ENCODE measurements at regions not wholly inside any gene's neighbourhood (a gene's known extent, or its start where the extent isn't known, plus 50 kb on each side); places are given as distances from the start of the nearest gene placed in this dataset.

DNA sequence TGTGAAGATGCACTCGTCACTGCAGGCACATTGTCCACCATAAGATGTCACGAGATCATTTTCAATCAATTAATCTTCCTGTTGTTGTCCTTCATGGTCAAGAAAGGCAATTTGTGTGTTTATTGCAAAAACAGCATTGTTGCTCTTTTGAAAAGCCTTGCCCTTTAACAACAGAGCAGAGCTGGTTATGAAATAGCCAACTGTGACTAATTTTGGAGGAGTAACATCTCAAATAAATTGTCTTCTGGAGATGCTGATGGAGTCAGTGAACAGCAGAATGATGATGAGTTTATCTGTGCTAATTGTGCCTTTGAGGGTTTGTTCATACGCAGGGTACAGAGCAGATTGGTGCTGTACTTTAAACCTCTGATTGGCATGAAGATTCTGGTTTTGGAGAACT is 88.3 kb upstream of the E2F7 start:
- no peaks in the 10 kb centered on the region for H3K27me3 ChIP-seq (ENCODE audit: low read depth, low read length)
- no peaks in the 10 kb centered on the region for H3K9me3 ChIP-seq (ENCODE audit: control insufficient read depth in 1 of 2, low read length in 2 of 2)
- H3K27ac ChIP-seq (ENCODE audit: low read length): no peak overlapping the region
- H3K4me3 ChIP-seq (ENCODE audit: low read depth in 1 of 2, low read length in 2 of 2): no peak overlapping the region
- no peaks in the 10 kb centered on the region for H3K4me1 ChIP-seq (ENCODE audit: control insufficient read depth in 1 of 2, insufficient read depth in 2 of 2, low read length in 2 of 2)
- no peaks in the 10 kb centered on the region for H3K36me3 ChIP-seq (ENCODE audit: control insufficient read depth in 1 of 2, insufficient read depth in 2 of 2, low read length in 2 of 2)

DNA sequence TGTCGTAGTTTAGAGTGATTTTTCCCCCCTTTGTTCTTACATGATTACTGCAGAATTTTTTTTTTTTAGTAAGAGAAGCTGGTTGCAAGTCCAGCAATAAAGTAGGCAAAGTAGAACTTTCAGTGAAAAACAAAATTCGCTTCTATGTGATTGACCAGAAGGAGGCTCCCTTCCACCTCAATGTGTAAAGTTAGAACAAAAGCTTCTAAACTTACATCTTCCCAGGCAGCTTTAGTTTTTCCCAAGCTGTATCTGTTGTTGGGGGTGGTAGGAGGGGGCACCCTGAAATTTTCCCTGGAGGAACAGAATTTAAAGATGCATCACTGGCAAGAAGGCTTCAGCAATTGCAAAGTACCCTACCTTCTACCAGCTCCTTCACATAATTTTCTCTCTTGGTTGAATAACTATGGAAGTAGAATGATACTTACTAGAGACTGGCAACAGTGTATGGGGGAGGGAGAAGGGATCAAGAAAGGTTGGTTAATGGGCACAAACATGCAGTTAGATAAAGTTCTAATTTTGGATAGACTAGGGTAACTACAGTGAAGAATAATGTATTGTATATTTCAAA is 87.3 kb upstream of the E2F7 start:
- Histone ChIP-seq H3K27me3 (ENCODE audit: low read depth, low read length) (no peaks in the 10 kb centered on the region), H3K36me3 (ENCODE audit: control insufficient read depth in 1 of 2, insufficient read depth in 2 of 2, low read length in 2 of 2) (no peaks in the 10 kb centered on the region), H3K9me3 (ENCODE audit: control insufficient read depth in 1 of 2, low read length in 2 of 2) (no peaks in the 10 kb centered on the region), H3K27ac (ENCODE audit: low read length) (no peak overlapping the region), H3K4me1 (ENCODE audit: control insufficient read depth in 1 of 2, insufficient read depth in 2 of 2, low read length in 2 of 2) (no peaks in the 10 kb centered on the region), H3K4me3 (ENCODE audit: low read depth in 1 of 2, low read length in 2 of 2) (no peak overlapping the region)

DNA sequence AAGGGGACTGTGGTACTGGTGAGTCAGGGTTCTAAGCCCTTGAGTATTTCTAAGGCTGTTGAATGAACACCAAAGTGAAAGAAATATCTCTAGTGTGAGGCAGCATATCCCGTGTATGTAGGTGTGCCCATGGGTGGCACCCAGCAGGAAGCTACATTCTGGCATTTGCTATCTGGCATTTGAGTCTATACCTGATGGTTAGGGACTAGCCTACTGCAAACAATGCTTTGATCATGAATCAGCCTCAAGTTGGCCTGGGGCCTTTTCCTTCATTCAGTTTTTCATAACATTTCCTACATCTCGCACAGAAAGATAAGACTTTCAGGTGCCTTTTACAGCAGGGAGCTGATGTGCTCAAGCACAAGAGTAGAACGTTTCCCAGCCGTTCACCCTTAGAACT is 85.7 kb upstream of the E2F7 start:
- Histone ChIP-seq H3K9me3 (ENCODE audit: control insufficient read depth in 1 of 2, low read length in 2 of 2) (no peaks in the 10 kb centered on the region), H3K27ac (ENCODE audit: low read length) (no peak overlapping the region), H3K36me3 (ENCODE audit: control insufficient read depth in 1 of 2, insufficient read depth in 2 of 2, low read length in 2 of 2) (no peaks in the 10 kb centered on the region), H3K4me3 (ENCODE audit: low read depth in 1 of 2, low read length in 2 of 2) (no peak overlapping the region), H3K27me3 (ENCODE audit: low read depth, low read length) (no peaks in the 10 kb centered on the region), H3K4me1 (ENCODE audit: control insufficient read depth in 1 of 2, insufficient read depth in 2 of 2, low read length in 2 of 2) (no peaks in the 10 kb centered on the region)

DNA sequence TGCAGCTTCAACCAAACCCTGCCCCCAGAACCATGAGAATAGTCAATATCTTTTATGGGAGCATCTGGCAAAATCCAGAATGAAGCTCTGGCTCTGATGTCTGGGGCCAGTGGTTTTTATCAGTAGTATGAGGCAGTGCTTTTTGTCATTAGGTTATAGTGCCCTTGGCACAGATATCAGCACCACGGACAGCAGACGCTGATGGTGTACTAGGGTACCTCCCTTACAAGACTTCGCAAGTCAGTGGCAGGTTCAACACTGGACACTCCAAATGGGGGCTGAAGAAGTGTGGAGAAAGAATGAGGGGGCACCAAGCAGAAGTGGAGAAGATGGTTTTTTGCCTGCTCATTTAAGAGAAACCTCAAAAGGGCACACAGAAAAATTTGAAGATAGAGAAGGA is 68.2 kb upstream of the E2F7 start:
- no peak overlapping the region for H3K27ac ChIP-seq (ENCODE audit: low read length)
- no peaks in the 10 kb centered on the region for H3K27me3 ChIP-seq (ENCODE audit: low read depth, low read length)
- no peaks in the 10 kb centered on the region for H3K4me1 ChIP-seq (ENCODE audit: control insufficient read depth in 1 of 2, insufficient read depth in 2 of 2, low read length in 2 of 2)
- H3K9me3 ChIP-seq (ENCODE audit: control insufficient read depth in 1 of 2, low read length in 2 of 2): no peaks in the 10 kb centered on the region
- H3K4me3 ChIP-seq (ENCODE audit: low read depth in 1 of 2, low read length in 2 of 2): no peak overlapping the region
- no peaks in the 10 kb centered on the region for H3K36me3 ChIP-seq (ENCODE audit: control insufficient read depth in 1 of 2, insufficient read depth in 2 of 2, low read length in 2 of 2)

DNA sequence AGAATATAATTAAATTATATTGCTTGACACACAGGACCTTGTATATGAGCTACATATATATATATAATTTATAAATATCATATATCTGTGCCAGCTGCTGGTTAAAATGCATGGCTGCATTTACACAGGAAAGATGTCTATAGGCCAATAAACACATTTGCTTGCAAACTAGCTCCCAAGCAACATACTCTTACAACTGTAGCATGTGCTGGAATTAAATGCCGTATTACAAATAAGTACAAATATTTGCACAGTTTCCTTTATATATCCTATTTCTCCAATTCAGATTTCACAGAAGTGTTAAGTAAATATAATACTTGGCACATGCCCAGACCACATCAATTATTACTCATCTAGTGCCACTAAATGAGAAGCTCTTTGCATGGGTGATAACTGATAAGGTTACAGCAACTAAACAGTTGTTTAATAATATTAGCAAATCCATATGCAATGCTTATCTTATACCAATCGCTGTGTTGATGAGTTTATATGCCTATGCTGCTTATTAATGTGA is 66.7 kb upstream of the E2F7 start:
- Histone ChIP-seq H3K9me3 (ENCODE audit: control insufficient read depth in 1 of 2, low read length in 2 of 2) (no peaks in the 10 kb centered on the region), H3K4me1 (ENCODE audit: control insufficient read depth in 1 of 2, insufficient read depth in 2 of 2, low read length in 2 of 2) (no peaks in the 10 kb centered on the region), H3K36me3 (ENCODE audit: control insufficient read depth in 1 of 2, insufficient read depth in 2 of 2, low read length in 2 of 2) (no peaks in the 10 kb centered on the region), H3K27me3 (ENCODE audit: low read depth, low read length) (no peaks in the 10 kb centered on the region), H3K27ac (ENCODE audit: low read length) (no peak overlapping the region), H3K4me3 (ENCODE audit: low read depth in 1 of 2, low read length in 2 of 2) (no peak overlapping the region)

DNA sequence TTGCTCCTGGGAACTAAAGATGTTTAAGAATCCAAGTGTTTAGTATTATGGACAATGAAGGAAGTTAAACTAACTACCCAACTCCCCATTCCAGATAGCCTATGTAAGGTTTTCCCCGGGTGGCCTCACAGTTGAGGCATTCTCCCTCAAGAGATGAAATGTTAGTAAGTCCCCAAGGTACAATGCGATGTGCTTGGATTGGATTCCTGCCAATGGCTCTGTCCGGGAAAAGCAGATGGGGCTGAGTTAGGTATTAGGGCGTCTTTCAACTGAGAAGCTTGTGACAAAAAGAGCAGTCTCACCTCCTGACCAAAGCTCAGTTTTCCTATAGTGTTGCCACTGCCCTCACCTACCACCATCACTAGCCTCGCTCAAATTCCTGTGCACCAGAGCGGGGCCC is 64.8 kb upstream of the E2F7 start:
- Histone ChIP-seq H3K36me3 (ENCODE audit: control insufficient read depth in 1 of 2, insufficient read depth in 2 of 2, low read length in 2 of 2) (no peaks in the 10 kb centered on the region), H3K4me1 (ENCODE audit: control insufficient read depth in 1 of 2, insufficient read depth in 2 of 2, low read length in 2 of 2) (no peaks in the 10 kb centered on the region), H3K4me3 (ENCODE audit: low read depth in 1 of 2, low read length in 2 of 2) (no peak overlapping the region), H3K27me3 (ENCODE audit: low read depth, low read length) (no peaks in the 10 kb centered on the region), H3K9me3 (ENCODE audit: control insufficient read depth in 1 of 2, low read length in 2 of 2) (no peaks in the 10 kb centered on the region), H3K27ac (ENCODE audit: low read length) (no peak overlapping the region)

DNA sequence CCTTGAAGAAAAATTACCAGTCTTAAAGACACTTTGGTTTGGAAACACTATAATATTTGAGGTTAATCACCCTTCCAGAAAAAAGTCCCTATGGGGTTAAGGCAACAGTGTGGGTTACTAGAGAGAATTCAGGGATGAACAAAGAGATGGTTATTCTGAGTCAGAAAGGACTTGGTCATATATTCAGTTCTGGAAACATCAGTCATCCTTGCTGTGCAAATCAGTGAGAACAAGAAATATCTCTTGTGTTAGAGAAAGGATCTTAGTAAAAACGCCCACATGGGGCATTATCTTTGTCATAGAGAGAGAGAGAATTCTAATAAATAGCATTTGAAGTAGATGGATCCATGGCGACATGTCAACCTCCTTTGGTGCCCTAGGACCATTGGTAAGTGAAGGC is 59.4 kb upstream of the E2F7 start:
- Histone ChIP-seq H3K4me3 (ENCODE audit: low read depth in 1 of 2, low read length in 2 of 2) (no peak overlapping the region), H3K9me3 (ENCODE audit: control insufficient read depth in 1 of 2, low read length in 2 of 2) (no peaks in the 10 kb centered on the region), H3K4me1 (ENCODE audit: control insufficient read depth in 1 of 2, insufficient read depth in 2 of 2, low read length in 2 of 2) (no peaks in the 10 kb centered on the region), H3K27ac (ENCODE audit: low read length) (no peak overlapping the region), H3K27me3 (ENCODE audit: low read depth, low read length) (no peaks in the 10 kb centered on the region), H3K36me3 (ENCODE audit: control insufficient read depth in 1 of 2, insufficient read depth in 2 of 2, low read length in 2 of 2) (no peaks in the 10 kb centered on the region)

DNA sequence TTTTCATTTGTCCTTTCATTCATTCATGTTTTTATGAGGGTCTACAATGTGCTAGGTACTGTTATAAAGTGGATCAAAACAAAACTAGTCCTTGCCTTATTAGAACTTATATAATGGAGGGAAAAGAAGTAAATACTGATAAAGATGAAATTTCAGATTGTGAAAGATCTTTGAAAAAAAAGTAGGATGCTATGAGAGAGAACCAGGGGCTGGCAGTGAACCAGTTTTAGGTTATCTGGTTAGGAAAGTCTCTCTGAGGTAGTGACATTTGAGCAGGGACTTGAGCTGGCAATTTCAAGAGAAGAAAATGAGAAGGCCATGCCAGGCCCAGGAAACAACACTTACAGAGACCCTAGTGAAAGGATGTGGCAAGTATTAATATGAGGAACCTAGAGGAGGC is 57.3 kb upstream of the E2F7 start:
- Histone ChIP-seq H3K36me3 (ENCODE audit: control insufficient read depth in 1 of 2, insufficient read depth in 2 of 2, low read length in 2 of 2) (no peaks in the 10 kb centered on the region), H3K27me3 (ENCODE audit: low read depth, low read length) (no peaks in the 10 kb centered on the region), H3K4me3 (ENCODE audit: low read depth in 1 of 2, low read length in 2 of 2) (no peak overlapping the region), H3K4me1 (ENCODE audit: control insufficient read depth in 1 of 2, insufficient read depth in 2 of 2, low read length in 2 of 2) (no peaks in the 10 kb centered on the region), H3K9me3 (ENCODE audit: control insufficient read depth in 1 of 2, low read length in 2 of 2) (no peaks in the 10 kb centered on the region), H3K27ac (ENCODE audit: low read length) (no peak overlapping the region)

DNA sequence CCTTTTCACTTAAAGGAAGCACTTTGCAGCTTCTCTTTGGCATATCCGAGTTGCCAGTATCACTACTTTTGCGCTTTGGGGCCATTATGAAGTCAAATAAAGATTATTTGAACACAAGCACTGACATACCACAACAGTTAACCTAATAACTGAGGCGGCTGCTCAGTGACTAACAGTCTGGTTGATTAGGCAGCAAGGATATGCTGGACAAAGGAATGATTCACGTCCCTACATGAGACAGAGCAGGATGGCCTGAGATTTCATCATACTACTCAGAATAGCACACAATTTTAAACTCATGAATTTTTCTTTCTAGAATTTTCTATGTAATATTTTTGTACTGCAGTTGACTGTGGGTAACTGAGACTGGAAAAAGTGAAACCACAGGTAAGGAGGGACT is 56.9 kb upstream of the E2F7 start:
- Histone ChIP-seq H3K27ac (ENCODE audit: low read length) (no peak overlapping the region), H3K9me3 (ENCODE audit: control insufficient read depth in 1 of 2, low read length in 2 of 2) (no peaks in the 10 kb centered on the region), H3K4me3 (ENCODE audit: low read depth in 1 of 2, low read length in 2 of 2) (no peak overlapping the region), H3K36me3 (ENCODE audit: control insufficient read depth in 1 of 2, insufficient read depth in 2 of 2, low read length in 2 of 2) (no peaks in the 10 kb centered on the region), H3K4me1 (ENCODE audit: control insufficient read depth in 1 of 2, insufficient read depth in 2 of 2, low read length in 2 of 2) (no peaks in the 10 kb centered on the region), H3K27me3 (ENCODE audit: low read depth, low read length) (no peaks in the 10 kb centered on the region)

DNA sequence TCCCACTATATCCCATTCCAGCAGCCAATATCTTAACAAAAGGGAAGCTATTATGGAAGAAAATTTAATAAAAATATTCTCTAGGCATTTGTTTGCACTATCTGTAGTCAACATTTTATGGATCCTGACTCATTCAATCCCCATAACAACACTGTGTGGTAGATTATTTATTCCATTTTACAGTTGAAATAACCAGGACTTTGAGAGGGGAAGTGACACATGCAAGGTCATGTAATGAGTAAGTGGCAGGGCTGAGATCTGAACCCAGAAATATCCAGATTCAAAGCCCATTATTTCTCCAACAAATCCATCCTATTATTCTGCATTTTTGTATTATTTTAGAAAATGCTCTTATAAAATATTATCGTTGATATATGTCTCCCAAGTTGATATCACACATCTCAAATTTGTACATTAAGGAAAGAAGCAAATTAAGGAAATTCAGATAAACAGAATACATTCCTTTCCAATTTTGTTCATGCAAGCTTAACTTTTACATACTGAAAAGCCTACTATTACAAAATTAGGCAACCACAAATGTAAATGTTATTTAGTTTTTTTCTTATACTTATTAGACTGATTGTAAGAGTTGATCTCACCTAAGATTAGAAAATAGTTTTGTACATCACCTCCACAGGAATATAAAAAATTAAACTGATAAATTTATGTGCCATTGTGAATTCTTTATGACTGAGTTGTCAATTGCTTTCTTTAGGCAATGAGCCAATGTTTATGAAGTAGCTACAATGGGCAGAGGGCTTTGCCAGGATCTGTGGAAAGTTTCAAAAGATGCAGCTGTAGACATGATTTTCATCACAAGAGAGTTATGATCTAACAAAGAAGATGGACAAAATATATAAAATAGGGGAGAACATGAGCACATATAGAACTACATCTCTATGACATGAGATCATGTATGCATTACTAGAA is 55.1 kb upstream of the E2F7 start:
- no peaks in the 10 kb centered on the region for H3K27me3 ChIP-seq (ENCODE audit: low read depth, low read length)
- no peaks in the 10 kb centered on the region for H3K9me3 ChIP-seq (ENCODE audit: control insufficient read depth in 1 of 2, low read length in 2 of 2)
- no peaks in the 10 kb centered on the region for H3K36me3 ChIP-seq (ENCODE audit: control insufficient read depth in 1 of 2, insufficient read depth in 2 of 2, low read length in 2 of 2)
- H3K27ac ChIP-seq (ENCODE audit: low read length): no peak overlapping the region
- H3K4me1 ChIP-seq (ENCODE audit: control insufficient read depth in 1 of 2, insufficient read depth in 2 of 2, low read length in 2 of 2): no peaks in the 10 kb centered on the region
- no peak overlapping the region for H3K4me3 ChIP-seq (ENCODE audit: low read depth in 1 of 2, low read length in 2 of 2)

DNA sequence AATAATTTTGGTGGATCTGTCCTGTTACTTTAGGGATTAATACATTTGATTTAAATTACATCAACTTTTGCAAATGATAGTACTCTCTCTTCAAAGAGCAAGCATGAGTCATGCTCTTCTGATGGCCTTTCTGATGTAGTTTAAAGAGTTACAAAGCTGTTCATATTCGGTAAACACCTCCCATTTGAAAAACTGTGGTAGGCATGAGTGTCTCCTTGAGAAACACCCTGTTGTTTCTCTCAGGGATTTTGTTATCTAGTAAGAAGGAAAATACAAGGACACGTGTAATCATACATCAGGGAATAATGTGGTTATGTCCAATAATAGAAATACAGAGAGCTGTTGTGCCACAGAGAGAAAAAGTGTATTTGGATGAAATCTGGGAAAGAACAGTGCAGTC is 53.3 kb upstream of the E2F7 start:
- Histone ChIP-seq H3K36me3 (ENCODE audit: control insufficient read depth in 1 of 2, insufficient read depth in 2 of 2, low read length in 2 of 2) (no peaks in the 10 kb centered on the region), H3K4me3 (ENCODE audit: low read depth in 1 of 2, low read length in 2 of 2) (no peak overlapping the region), H3K27me3 (ENCODE audit: low read depth, low read length) (no peaks in the 10 kb centered on the region), H3K27ac (ENCODE audit: low read length) (no peak overlapping the region), H3K4me1 (ENCODE audit: control insufficient read depth in 1 of 2, insufficient read depth in 2 of 2, low read length in 2 of 2) (no peaks in the 10 kb centered on the region), H3K9me3 (ENCODE audit: control insufficient read depth in 1 of 2, low read length in 2 of 2) (no peaks in the 10 kb centered on the region)

All from muscle layer of duodenum (tissue), 2 donors.